ENCODE measurements at regions not wholly inside any gene's neighbourhood (a gene's known extent, or its start where the extent isn't known, plus 50 kb on each side); places are given as distances from the start of the nearest gene placed in this dataset.
A peak's percentile ranks its signal among the peaks of the same experiment; 100 is the strongest.

DNA sequence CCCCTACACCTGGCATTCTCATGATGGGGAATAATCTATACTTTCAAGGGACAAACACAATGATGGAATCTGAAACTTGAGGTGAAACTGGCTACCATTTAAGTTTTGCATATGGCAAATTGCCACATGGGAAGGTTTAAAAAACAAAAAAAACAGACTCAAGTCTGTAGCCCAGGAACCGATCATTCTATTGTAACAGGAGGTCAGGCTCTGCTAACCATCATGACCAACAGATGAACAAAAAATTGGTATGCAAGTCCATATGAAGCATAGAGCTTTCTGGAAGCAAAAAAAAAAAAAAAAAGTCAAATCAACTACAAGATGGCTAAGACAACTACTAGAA lies 594.3 kb upstream of the DIPK2B start:
- ATAC-seq (ENCODE audit: low read depth) (no peak), DNase-seq (ENCODE audit: low spot score) (no peak)
- Histone ChIP-seq H3K27me3 (ENCODE audit: insufficient read depth, poor library complexity, severe bottlenecking) (no peaks in the 10 kb centered on the region), H3K9me3 (ENCODE audit: severe bottlenecking) (no peaks in the 10 kb centered on the region), H3K4me1 (ENCODE audit: insufficient read depth, poor library complexity, severe bottlenecking) (peaks cover 25% of the 10 kb centered on the region), H3K27ac (ENCODE audit: poor library complexity, severe bottlenecking) (peak overlapping the region; percentile 97), H3K36me3 (ENCODE audit: low read depth) (peaks cover 40% of the 10 kb centered on the region), H3K4me3 (ENCODE audit: severe bottlenecking) (no peak overlapping the region)
- TF ChIP-seq, protein P1, sequence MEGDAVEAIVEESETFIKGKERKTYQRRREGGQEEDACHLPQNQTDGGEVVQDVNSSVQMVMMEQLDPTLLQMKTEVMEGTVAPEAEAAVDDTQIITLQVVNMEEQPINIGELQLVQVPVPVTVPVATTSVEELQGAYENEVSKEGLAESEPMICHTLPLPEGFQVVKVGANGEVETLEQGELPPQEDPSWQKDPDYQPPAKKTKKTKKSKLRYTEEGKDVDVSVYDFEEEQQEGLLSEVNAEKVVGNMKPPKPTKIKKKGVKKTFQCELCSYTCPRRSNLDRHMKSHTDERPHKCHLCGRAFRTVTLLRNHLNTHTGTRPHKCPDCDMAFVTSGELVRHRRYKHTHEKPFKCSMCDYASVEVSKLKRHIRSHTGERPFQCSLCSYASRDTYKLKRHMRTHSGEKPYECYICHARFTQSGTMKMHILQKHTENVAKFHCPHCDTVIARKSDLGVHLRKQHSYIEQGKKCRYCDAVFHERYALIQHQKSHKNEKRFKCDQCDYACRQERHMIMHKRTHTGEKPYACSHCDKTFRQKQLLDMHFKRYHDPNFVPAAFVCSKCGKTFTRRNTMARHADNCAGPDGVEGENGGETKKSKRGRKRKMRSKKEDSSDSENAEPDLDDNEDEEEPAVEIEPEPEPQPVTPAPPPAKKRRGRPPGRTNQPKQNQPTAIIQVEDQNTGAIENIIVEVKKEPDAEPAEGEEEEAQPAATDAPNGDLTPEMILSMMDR (IDR thresholded peaks at IDR 0.05; ENCODE audit: poor library complexity, severe bottlenecking): no peak

DNA sequence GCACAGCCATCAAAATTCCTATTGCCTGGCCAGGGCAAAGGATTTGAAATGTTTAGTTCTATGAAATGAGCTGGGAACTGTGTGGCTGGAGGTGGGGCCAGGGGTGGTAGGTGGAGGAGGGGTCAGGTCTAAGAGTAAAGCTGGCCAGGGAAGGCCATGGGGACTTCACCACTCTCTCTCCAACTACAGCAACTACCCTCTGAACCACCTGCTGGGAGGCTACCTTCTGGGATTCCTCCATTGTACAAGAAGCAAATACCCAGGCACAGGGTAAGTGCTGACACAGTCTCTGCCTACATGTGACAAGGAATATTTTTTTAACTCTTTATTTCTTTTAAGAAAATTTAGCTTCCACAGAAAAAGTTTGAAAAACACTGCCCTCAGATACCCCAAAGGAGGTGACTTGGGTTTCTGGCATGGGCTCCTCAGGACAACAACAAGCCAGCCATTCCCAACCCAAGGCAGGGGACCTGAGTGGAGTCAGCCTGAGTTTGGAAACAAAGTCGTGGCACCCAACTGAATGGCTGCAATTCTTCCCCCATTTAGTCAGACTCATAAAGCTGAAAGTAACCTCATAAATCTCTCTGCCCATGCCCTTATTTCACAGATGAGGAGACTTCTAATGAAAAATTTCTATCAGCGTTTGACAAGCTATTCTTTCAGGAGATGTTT lies 593.8 kb upstream of the DIPK2B start:
- no peaks in the 10 kb centered on the region for H3K9me3 ChIP-seq (ENCODE audit: severe bottlenecking)
- peak overlapping the region; percentile 97 for H3K27ac ChIP-seq (ENCODE audit: poor library complexity, severe bottlenecking)
- peaks cover 29% of the 10 kb centered on the region for H3K4me1 ChIP-seq (ENCODE audit: insufficient read depth, poor library complexity, severe bottlenecking)
- no peak overlapping the region for H3K4me3 ChIP-seq (ENCODE audit: severe bottlenecking)
- ATAC-seq (ENCODE audit: low read depth) (no peak), DNase-seq (ENCODE audit: low spot score) (no peak)
- peaks cover 37% of the 10 kb centered on the region for H3K36me3 ChIP-seq (ENCODE audit: low read depth)
- no peaks in the 10 kb centered on the region for H3K27me3 ChIP-seq (ENCODE audit: insufficient read depth, poor library complexity, severe bottlenecking)
- TF ChIP-seq, protein P1 (IDR thresholded peaks at IDR 0.05; ENCODE audit: poor library complexity, severe bottlenecking): no peak

DNA sequence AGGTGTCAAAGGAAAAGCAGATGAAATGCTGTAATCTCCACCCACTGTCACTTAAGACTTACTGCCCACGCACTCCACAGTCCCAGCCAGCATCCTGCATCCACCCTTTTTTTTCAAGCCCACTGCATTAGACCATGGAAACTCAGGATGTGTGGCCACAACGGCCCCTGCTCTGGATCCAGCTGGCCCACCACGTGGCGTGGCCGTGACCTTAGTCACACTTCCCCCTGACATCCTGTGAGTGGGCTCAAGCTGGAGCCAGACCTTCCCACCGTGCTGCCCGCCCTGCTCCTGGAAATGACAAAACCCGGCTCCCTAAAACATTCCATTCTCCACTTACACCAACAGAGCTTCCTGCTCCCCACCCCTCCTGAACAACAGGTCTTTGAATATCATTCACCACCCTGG lies 588.3 kb upstream of the DIPK2B start:
- peak; percentile 59 for DNase-seq (ENCODE audit: low spot score)
- peaks cover 14% of the 10 kb centered on the region for H3K36me3 ChIP-seq (ENCODE audit: low read depth)
- peak overlapping the region; percentile 1 for H3K4me3 ChIP-seq (ENCODE audit: severe bottlenecking)
- peaks cover 49% of the 10 kb centered on the region for H3K4me1 ChIP-seq (ENCODE audit: insufficient read depth, poor library complexity, severe bottlenecking)
- peak; percentile 69 for ATAC-seq (ENCODE audit: low read depth)
- TF ChIP-seq, protein P1 (IDR thresholded peaks at IDR 0.05; ENCODE audit: poor library complexity, severe bottlenecking): no peak
- peak overlapping the region; percentile 97 for H3K27ac ChIP-seq (ENCODE audit: poor library complexity, severe bottlenecking)
- no peaks in the 10 kb centered on the region for H3K9me3 ChIP-seq (ENCODE audit: severe bottlenecking)
- H3K27me3 ChIP-seq (ENCODE audit: insufficient read depth, poor library complexity, severe bottlenecking): no peaks in the 10 kb centered on the region

DNA sequence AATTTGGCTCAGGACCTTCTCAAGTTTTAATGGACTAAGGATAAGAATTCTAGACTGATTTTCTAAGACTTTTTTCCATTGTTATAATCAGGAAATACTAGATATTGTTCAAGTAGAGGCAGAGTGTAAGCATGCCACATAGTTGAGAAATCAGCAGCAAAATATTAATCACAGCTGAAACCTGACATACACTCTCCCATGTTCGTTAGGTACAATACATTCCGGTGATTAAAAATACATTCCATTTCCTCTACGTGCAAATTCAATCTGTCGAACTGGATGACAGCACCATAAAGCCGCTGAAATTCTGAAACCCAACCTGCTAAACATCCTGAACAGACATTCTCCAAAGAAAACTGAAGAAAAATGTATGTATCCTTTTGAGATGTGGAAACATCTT lies 587.6 kb upstream of the DIPK2B start:
- DNase-seq (ENCODE audit: low spot score) (no peak), ATAC-seq (ENCODE audit: low read depth) (peak; percentile 80)
- Histone ChIP-seq H3K4me1 (ENCODE audit: insufficient read depth, poor library complexity, severe bottlenecking) (peaks cover 49% of the 10 kb centered on the region), H3K27me3 (ENCODE audit: insufficient read depth, poor library complexity, severe bottlenecking) (no peaks in the 10 kb centered on the region), H3K4me3 (ENCODE audit: severe bottlenecking) (no peak overlapping the region), H3K36me3 (ENCODE audit: low read depth) (peaks cover 11% of the 10 kb centered on the region; the same call in 1 of the 2 replicates), H3K9me3 (ENCODE audit: severe bottlenecking) (no peaks in the 10 kb centered on the region), H3K27ac (ENCODE audit: poor library complexity, severe bottlenecking) (peak overlapping the region; percentile 97)
- TF ChIP-seq, protein P1 (IDR thresholded peaks at IDR 0.05; ENCODE audit: poor library complexity, severe bottlenecking): no peak

DNA sequence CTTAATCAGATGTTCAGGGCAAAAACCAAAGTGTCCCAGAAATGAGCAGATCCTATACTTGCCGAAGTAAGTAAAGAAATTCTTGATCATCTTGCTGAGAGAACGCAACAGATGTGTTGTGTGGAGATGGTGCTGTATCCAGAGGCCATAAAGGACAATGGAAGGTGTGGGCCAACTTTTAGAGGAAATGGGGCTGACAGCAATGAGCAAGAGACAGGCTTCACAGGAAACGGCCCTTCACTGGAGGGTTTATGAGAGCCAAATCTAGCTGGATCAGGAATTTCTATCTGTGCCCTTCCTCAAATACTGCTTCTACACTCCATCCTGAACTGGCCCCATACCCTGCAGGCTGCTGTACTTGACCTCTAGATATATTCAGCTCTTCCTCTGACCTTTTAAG lies 583.9 kb upstream of the DIPK2B start:
- Histone ChIP-seq H3K4me1 (ENCODE audit: insufficient read depth, poor library complexity, severe bottlenecking) (peaks cover 59% of the 10 kb centered on the region), H3K9me3 (ENCODE audit: severe bottlenecking) (no peaks in the 10 kb centered on the region), H3K4me3 (ENCODE audit: severe bottlenecking) (no peak overlapping the region), H3K27ac (ENCODE audit: poor library complexity, severe bottlenecking) (peak overlapping the region; percentile 97), H3K27me3 (ENCODE audit: insufficient read depth, poor library complexity, severe bottlenecking) (no peaks in the 10 kb centered on the region), H3K36me3 (ENCODE audit: low read depth) (peaks cover 9% of the 10 kb centered on the region)
- DNase-seq (ENCODE audit: low spot score) (no peak), ATAC-seq (ENCODE audit: low read depth) (no peak)
- TF ChIP-seq, protein P1 (IDR thresholded peaks at IDR 0.05; ENCODE audit: poor library complexity, severe bottlenecking): no peak

Data from RWPE2 (cell line).